Choroid plexus epithelial cell (primary cell): ENCODE measurements at regions not wholly inside any gene's neighbourhood (a gene's known extent, or its start where the extent isn't known, plus 50 kb on each side); places are given as distances from the start of the nearest gene placed in this dataset.
A peak's percentile ranks its signal among the peaks of the same experiment; 100 is the strongest.
"Not testable (repeated sequence)": the region's sequence is repeated elsewhere in the genome, so short reads cannot be mapped to it uniquely, and the experiment has no call there.

Experiments used
- DNase-seq: peaks from one replicate; pipeline ENCODE4 v3.0.0-alpha.2; 2010; ENCODE audit warnings: low read depth
- H3K4me3 ChIP-seq: 2 replicates; pipeline ENCODE4 v1.5.1; 2011; ENCODE audit warnings: low read depth, mild to moderate bottlenecking, control low read depth, low read length, moderate library complexity
- CTCF ChIP-seq: conservative IDR thresholded peaks from 2 replicates; pipeline ENCODE4 v1.5.1; 2011; ENCODE audit warnings: low read depth, mild to moderate bottlenecking, control low read depth, inconsistent platforms, low read length, moderate library complexity

- no peak for TF ChIP-seq CTCF
- H3K4me3 ChIP-seq: no peak overlapping the region
- DNase-seq: peak; percentile 89
Measured at GRCh38 chr14:83164016-83164415, 1630.4 kb upstream of the SEL1L start.

GRCh38 chr14:83164591-83164990 lies 1630.9 kb upstream of the SEL1L start:
- no peak for TF ChIP-seq CTCF
- DNase-seq: no peak
- H3K4me3 ChIP-seq: no peak overlapping the region

GRCh38 chr14:83170165-83170564 lies 1636.5 kb upstream of the SEL1L start:
- no peak overlapping the region for H3K4me3 ChIP-seq
- TF ChIP-seq CTCF: no peak
- no peak for DNase-seq

GRCh38 chr14:83171761-83172160 lies 1638.1 kb upstream of the SEL1L start:
- DNase-seq: peak; percentile 8
- TF ChIP-seq CTCF: no peak
- no peak overlapping the region for H3K4me3 ChIP-seq

- no peak for TF ChIP-seq CTCF
- peak; percentile 58 for DNase-seq
- no peak overlapping the region for H3K4me3 ChIP-seq
Measured at GRCh38 chr14:83172363-83172762, 1638.7 kb upstream of the SEL1L start.

GRCh38 chr14:83173687-83174086 lies 1640.0 kb upstream of the SEL1L start:
- no peak overlapping the region for H3K4me3 ChIP-seq
- TF ChIP-seq CTCF: no peak
- DNase-seq: no peak

- no peak for DNase-seq
- no peak for TF ChIP-seq CTCF
- no peak overlapping the region for H3K4me3 ChIP-seq
Measured at GRCh38 chr14:83184531-83184930, 1650.9 kb upstream of the SEL1L start.

DNA sequence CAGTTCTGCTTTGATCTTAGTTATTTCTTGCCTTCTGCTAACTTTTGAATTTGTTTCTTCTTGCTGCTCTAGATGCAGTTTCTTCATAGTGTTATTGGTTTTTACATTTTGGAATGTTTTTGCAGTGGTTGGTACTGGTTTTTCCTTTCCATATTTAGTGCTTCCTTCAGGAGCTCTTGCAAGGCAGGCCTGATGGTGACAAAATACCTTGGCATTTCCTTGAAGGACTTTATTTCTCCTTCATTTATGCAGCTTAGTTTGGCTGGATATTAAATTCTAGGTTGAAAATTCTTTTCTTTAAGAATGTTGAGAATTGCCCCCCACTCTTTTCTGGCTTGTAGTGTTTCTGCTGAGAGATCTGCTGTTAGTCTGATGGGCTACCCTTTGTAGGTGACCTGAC lies 1654.7 kb upstream of the SEL1L start:
- H3K4me3 ChIP-seq: not testable (repeated sequence)
- peak; percentile 11 for DNase-seq
